GM08714 (cell line): ENCODE measurements at regions not wholly inside any gene's neighbourhood (a gene's known extent, or its start where the extent isn't known, plus 50 kb on each side); places are given as distances from the start of the nearest gene placed in this dataset.
"Not testable (repeated sequence)": the region's sequence is repeated elsewhere in the genome, so short reads cannot be mapped to it uniquely, and the experiment has no call there.

Source experiments
- H3K4me3 ChIP-seq: fragments of 200-500 bp; sonication (Bioruptor generic); 2 replicates; pipeline ENCODE4 v1.5.1; 2014; ENCODE audit warnings: mild to moderate bottlenecking, low read length, inconsistent platforms
- ZNF274 ChIP-seq: IDR thresholded peaks from 2 replicates; pipeline ENCODE4 v1.6.1; 2012; ENCODE audit warnings: mild to moderate bottlenecking, low read depth, low read length

DNA sequence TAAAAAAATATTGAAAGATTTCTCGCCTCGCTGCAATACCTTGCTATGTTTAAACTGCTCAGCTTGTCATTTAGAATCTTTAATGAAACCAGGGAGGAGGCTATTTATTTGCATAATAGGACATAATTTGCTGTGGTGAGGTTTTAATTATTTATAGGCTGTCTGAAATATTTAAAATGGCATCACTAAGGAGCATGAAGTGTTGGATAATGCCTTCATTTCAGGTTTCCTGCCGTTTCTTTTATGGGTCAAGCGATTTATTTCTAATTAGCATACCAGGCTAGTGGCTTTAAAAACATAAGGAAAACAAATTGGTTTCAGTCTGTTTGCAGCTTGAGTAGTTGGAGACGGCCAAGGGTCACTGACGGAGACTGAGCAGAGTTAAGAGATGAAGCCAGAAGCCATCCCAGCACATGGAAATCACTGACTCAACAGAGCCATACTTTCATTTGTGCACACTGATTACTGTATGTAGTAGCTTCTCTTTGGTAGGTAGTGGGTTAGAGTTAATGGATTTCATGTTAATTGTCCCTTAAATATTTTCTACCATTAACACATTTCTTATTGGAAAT lies 1962.4 kb upstream of the TENM3 start:
- no peak overlapping the region for H3K4me3 ChIP-seq
- no peak for TF ChIP-seq ZNF274

DNA sequence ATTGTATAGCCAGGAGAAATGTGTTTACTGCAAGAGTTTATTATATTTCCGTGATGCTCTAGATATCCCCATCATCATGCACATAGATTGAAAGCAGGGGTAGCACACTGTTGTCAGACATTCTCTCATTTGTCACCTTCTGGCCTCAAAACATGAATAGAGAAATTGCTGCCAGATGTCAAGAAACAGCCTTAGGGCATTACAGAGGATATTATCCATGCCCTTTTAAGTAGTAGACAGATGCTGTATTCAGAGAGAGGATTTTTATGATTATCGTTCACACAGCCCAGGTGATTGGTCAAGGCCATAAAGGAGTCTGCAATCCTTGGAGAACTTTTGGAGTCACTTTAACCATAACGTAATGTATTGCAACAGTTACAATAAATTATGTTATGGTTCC lies 1961.5 kb upstream of the TENM3 start:
- no peak overlapping the region for H3K4me3 ChIP-seq
- no peak for TF ChIP-seq ZNF274

DNA sequence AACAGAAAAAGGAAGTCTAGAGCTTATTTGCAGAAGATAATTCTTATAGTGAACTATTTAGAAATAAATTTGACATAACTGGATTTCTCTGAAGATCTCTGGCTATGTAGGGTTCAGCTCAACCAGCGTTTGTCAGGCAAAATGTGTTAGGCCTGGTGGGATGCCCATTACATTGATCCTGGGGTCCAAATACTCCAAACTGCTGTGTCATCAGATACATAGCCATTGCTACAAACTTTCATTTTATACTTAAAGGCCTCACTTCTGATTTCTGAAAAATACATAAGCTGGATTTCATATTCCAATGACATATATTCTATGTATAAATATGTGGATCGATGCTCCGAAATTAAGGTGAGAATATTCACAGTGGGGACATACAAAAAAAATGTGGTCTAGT lies 1958.9 kb upstream of the TENM3 start:
- H3K4me3 ChIP-seq, result no peak overlapping the region
- TF ChIP-seq ZNF274, result no peak

DNA sequence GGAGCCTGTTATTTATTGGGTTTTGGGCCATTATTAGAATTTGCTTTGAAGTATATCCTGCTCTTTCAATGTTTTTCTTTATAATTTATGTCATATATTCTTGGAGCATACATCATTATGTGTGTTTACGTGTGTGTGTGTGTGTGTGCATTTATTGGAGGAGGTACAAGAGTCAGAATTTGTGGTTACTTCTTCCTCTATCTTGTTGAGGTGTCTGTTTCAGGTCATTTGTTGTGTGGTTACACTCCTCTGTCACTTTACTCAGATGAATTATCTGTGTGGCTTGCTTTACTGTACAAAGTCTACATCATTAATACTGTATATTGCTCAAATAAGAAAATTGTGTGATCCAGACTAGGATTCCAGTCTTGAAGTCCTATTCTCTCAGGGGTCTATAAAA lies 1957.4 kb upstream of the TENM3 start:
- no peak overlapping the region for H3K4me3 ChIP-seq
- no peak for TF ChIP-seq ZNF274

DNA sequence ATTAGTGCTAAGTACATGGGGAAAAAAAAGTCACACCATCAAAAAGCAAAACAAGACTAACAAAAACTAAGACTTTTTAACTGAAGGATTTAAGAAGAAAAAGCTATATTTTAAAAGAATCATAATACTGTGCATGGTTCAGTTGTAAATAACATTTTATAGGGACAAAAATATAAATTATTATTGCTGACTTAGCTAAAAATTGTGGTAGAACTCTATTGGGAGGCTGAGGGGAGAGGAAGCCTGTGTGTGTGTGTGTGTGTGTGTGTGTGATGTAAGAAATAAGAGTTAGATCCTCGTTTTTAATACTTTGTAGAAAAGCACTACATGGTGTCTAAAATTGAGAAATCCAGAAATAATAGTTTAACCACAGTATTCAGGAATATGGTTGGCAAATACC lies 1950.9 kb upstream of the TENM3 start:
- no peak for TF ChIP-seq ZNF274
- H3K4me3 ChIP-seq, result no peak overlapping the region

DNA sequence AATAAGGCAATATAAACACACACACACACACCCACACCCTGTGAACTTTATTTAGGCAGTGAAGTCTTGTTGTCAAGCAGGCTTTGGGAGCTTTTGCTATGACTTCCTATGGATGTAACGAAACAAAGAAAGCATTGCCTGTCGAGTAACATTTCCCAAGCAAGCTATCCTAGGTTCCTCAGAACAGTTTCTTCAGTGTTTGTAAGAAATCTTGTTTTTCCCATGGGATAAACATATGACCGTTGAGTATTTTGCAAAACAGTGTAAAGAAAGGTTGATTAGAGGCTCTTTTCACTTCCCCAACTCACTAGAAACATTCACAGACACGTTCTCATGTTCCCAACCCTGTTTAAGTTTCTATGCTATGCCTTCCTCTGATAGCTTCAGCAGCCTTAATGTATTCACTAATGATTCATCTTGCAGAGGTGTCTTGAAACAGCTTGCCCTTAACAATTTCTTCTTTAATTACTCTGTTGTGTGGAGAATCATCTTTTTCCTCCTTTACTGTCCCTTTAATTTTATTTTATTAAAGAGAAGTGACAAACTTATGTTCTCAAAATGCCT lies 1947.1 kb upstream of the TENM3 start:
- no peak overlapping the region for H3K4me3 ChIP-seq
- TF ChIP-seq ZNF274, result no peak

DNA sequence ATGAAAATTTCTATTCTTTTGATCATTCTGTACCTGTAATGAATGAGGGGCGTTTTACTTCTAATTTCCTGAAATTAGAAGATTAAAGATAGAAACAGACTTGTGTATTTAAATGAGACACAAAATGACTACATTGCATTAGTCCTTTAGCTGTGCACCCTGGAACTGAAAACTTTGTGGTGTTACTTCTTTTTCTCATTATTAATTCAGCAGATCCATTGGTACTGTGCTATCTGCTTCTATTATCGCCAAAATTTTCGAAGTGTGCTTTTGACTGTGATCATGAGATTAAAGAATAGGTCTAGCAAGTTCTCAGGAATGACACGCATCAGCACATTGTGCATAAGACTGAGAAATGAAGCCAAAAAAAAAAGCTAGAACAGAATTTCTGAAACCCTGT lies 1938.9 kb upstream of the TENM3 start:
- no peak overlapping the region for H3K4me3 ChIP-seq
- no peak for TF ChIP-seq ZNF274

DNA sequence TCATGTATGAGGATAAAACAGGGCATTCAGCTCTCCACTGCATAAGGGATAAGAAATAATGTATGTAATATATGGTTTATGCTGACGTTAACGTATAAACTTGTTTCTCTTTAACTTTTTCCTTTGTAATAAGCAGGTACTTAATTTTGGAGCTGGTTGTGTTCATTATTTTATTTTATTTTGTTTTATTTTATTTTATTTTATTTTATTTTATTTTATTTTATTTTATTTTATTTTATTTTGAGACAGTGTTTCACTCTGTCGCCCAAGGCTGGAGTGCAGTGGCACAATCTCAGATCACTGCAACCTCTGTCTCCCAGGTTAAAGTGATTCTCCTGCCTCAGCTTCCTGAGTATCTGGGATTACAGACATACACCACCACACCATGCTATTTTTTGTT lies 1932.6 kb upstream of the TENM3 start:
- no peak for TF ChIP-seq ZNF274
- no peak overlapping the region for H3K4me3 ChIP-seq

DNA sequence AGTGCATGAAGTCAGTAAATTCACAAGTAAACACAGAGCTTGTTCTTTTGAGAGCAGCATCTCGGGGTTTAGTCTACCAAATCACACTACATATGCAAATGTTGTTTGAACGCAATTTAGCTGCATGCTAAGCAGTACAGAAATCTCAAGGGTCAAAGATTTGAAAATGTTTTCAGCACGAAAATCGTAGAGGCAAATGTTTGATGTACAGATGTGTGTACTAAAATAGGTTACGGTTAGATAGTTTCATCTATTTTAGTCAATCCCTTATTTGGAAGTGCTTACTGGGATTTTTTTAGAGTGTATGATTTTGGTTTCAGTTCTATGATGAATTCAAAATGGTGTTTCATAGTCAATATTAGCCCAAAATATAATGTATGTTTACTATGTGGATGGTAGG lies 1928.2 kb upstream of the TENM3 start:
- no peak for TF ChIP-seq ZNF274
- H3K4me3 ChIP-seq, result no peak overlapping the region

DNA sequence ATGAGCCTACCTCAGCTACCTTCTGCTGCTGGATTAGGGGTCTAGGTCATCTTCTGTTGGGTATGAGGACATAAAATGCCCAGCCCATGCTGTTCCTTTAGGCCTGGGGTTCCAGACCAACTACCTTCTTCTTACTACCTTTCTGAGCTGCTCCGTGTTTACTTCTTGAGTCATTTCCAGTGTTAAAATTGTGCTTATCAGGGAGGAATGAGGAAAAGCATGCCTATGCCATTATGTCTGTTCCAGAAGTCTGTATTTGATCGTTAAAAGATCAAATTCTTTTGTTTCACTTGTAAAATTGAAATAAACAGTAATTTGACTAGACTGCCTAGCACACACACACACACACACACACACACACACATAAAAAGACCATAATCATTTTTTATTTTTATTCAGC lies 1912.7 kb upstream of the TENM3 start:
- H3K4me3 ChIP-seq, result no peak overlapping the region
- TF ChIP-seq ZNF274, result no peak

DNA sequence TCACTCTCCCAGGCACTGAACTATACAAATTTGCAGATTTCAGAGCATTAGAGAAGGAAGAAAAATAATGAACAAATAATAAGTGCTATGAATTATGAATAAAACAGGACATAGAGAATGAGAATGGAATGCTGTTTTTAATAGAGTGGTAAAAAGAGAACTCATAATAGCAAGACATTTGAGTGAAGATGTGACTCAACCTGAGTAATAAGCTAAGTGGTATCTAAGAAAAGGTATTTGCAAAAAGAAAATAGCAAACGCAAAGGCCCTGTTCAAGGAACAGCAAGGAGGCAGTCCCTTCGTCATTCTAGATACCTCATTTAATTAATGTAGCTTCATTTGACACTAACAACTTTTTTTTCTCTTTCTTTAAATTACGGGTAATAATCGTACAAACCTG lies 1910.0 kb upstream of the TENM3 start:
- no peak overlapping the region for H3K4me3 ChIP-seq
- TF ChIP-seq ZNF274, result no peak

DNA sequence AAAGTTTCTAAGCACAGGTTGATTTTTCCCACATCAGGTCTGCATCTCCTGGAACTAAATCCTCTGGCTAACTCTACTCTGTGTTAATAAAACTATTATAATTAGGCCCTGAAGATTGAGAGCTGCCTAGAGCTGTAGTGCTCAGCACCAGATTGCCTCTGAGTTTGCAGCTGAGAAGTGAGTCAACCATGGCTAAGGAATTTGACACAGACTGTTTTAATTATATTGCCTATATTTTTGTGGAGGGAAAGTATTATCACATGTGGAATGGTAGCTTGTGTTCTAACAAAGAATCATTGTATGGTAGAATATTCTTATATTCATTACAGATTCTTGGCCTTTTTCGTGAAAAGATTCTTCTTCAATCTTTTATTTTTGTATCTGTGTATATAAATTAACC lies 1907.6 kb upstream of the TENM3 start:
- no peak for TF ChIP-seq ZNF274
- no peak overlapping the region for H3K4me3 ChIP-seq

DNA sequence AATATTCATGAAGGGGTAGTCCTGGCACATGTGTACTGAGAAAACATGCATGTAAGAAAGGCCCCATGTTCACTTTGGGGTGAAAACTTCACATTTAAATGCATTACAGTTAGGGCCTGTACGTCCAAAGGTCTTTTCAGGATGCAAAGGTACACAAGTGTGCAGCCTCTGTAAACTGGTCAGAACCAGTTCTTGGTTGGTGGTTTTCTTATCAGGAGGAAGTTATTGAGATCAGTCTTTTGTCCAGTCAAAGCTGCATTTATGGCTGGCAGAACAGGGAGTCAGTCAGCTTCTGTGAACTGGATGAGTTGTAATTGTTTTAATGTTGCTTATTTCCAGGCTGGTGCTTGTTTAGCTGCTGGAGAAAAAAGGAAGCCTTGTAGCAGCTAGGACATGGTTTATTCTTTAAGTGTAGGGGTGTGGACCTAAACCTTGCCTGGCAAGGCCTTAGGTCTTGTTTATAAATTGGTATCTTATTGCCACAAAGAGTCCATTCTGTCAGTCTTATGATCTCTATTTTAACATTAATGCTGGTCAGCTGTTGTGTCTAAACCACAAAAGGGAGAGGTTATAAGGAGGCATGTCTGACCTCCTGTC lies 1906.6 kb upstream of the TENM3 start:
- TF ChIP-seq ZNF274, result no peak
- no peak overlapping the region for H3K4me3 ChIP-seq

DNA sequence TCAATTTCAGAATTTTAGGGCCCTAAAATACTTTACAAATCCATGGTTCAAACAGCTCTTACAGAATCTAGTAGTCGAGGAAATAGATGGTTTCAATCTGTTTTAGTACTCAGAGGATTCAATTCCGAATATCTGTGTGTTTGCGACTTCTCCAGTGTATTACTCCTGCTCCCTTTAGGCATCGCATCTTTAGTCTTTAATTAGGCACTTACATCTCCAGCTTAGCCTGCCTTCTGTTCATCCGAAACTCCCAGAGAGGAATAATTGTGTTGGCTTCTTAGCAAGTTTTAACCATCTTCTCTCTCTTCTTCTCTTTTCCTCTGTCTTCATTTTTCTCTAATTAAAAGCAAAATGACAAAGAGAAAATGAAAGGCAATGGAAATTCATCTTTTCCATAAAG lies 1901.3 kb upstream of the TENM3 start:
- TF ChIP-seq ZNF274, result no peak
- H3K4me3 ChIP-seq, result no peak overlapping the region

DNA sequence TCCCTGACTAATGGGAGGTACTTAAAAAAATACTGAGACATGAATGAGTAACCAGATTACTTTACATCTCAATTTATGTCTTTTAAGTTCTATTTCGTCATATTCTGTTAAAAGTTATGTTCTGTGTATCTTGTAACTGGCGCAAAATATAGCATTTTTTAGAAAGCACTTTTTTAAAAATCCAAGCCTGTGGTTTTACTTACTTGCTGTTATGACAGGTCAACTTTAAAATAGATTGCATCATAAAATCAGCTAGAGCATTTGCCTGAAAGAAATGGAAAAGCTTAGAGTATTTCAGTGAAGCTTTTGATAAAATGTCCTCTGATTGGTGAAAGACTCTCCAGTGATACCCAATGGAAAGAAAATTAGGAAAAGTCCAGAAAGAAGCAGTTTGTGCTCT lies 1892.3 kb upstream of the TENM3 start:
- TF ChIP-seq ZNF274, result no peak
- H3K4me3 ChIP-seq, result no peak overlapping the region

DNA sequence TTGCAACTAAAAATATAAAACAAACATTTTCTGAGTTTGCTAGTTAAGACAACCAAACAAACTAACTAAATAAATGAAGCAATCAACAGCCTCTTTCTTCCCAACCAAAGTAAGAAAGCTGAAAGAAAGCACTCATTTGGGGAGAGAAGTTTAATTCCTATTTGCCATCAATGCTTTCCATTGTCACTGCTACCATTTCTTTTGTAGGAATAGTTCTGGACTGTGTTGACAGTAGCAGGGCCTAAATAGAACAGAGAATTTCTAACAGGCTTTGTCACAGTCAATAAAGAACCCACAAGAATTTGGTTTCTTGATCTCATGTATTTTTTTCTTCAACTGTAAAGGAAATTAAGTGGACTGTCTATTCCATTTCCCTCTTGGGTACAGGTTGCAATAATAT lies 1886.4 kb upstream of the TENM3 start:
- H3K4me3 ChIP-seq, result no peak overlapping the region
- no peak for TF ChIP-seq ZNF274

DNA sequence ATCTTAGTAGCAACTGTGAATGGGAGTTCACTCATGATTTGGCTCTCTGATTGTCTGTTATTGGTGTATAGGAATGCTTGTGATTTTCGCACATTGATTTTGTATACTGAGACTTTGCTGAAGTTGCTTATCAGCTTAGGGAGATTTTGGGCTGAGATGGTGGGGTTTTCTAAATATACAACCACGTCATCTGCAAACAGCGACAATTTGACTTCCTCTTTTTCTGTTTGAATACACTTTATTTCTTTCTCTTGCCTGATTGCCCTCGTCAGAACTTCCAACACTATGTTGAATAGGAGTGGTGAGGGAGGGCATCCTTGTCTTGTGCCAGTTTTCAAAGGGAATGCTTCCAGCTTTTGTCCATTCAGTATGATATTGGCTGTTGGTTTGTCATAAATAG lies 1883.1 kb upstream of the TENM3 start:
- not testable (repeated sequence) for H3K4me3 ChIP-seq
